Endothelial cell of umbilical vein (primary cell): ENCODE measurements at regions not wholly inside any gene's neighbourhood (a gene's known extent, or its start where the extent isn't known, plus 50 kb on each side); places are given as distances from the start of the nearest gene placed in this dataset.

Experiments used
- POLR2A ChIP-seq: IDR thresholded peaks from 2 replicates; pipeline ENCODE4 v1.6.1; 2012; ENCODE audit warnings: low read depth, mild to moderate bottlenecking, control low read depth, low read length
- POLR2AphosphoS5 ChIP-seq: IDR thresholded peaks from 2 replicates; pipeline ENCODE4 v1.6.1; 2012; ENCODE audit warnings: low read depth, mild to moderate bottlenecking, control low read depth, low read length, moderate library complexity; ENCODE audit not compliant: insufficient read depth
- TF ChIP-seq, protein P1 (sequence below), 2 donors: IDR thresholded peaks; 1 replicate in 1 of 2; 2 replicates in 1 of 2; pipeline ENCODE4 v1.5.1; 2011; ENCODE audit warnings: low read length in 2 of 2, mild to moderate bottlenecking in 2 of 2, moderate library complexity in 2 of 2, control low read depth in 1 of 2, inconsistent platforms in 1 of 2, low read depth in 1 of 2; ENCODE audit not compliant: insufficient read depth in 1 of 2; ENCODE audit errors: extremely low read depth in 1 of 2

DNA sequence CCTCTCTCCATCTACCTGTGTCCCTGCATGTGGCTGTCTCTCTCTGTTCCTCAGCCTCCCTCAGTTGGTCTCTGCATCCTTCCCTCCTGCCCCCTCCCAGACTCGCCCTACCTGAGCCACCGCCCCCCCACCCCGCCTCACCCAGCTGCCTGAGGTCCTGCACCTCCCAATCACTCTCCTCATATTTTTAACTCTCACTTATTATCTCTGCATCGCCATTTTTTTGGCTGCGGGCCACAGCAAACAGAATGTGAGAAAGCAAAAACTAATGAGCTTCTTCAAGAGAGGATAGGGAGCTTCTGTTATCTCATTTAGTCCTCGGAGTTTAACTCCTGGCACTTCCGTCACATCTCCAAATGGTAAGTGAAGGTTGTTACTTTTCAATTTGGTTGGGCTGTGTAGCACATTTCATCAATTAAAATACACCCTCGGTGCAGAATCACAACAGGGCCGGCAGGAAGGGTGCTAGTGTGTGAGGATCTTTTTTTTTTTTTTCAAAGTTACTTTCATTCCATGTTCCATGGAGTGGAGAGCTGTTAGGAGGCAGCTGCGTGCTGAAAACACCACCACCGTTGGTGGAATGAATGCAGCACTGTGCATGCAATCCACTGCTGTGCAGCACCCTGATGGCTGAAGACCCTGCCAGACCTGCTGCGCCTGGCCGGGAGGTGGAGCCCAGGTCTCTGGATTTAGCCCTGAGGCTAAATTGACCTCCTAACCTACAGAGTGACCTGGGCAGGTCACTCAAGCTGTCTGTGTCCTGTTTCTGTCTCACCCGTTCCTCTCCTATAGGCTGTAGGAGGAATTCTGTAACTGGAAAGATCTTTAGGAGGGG, 157.2 kb upstream of the NFIA start:
- TF ChIP-seq POLR2A (no peak), POLR2AphosphoS5 (no peak)
- TF ChIP-seq, protein P1, sequence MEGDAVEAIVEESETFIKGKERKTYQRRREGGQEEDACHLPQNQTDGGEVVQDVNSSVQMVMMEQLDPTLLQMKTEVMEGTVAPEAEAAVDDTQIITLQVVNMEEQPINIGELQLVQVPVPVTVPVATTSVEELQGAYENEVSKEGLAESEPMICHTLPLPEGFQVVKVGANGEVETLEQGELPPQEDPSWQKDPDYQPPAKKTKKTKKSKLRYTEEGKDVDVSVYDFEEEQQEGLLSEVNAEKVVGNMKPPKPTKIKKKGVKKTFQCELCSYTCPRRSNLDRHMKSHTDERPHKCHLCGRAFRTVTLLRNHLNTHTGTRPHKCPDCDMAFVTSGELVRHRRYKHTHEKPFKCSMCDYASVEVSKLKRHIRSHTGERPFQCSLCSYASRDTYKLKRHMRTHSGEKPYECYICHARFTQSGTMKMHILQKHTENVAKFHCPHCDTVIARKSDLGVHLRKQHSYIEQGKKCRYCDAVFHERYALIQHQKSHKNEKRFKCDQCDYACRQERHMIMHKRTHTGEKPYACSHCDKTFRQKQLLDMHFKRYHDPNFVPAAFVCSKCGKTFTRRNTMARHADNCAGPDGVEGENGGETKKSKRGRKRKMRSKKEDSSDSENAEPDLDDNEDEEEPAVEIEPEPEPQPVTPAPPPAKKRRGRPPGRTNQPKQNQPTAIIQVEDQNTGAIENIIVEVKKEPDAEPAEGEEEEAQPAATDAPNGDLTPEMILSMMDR (IDR thresholded peaks at IDR 0.05; ENCODE audit: extremely low read depth in 1 of 2, insufficient read depth in 1 of 2, low read depth in 1 of 2, low read length in 2 of 2) = no peak
